Vagina (tissue), 2 donors: ENCODE measurements at regions not wholly inside any gene's neighbourhood (a gene's known extent, or its start where the extent isn't known, plus 50 kb on each side); places are given as distances from the start of the nearest gene placed in this dataset.

Source experiments
- DNase-seq, 2 donors: peaks; one replicate each; pipeline ENCODE4 v3.0.0-alpha.2; 2017; ENCODE audit errors: extremely low spot score in 2 of 2
- H3K27ac ChIP-seq: fragments of 200-600 bp; sonication (generic); one replicate; pipeline ENCODE4 v1.5.1; 2019
- H3K27me3 ChIP-seq: fragments of 200-600 bp; sonication (generic); one replicate; pipeline ENCODE4 v1.5.1; 2019
- H3K36me3 ChIP-seq, 2 donors: fragments of 200-600 bp; sonication (generic); one replicate each; pipeline ENCODE4 v1.5.1; 2017 to 2019
- H3K4me1 ChIP-seq: fragments of 200-600 bp; sonication (generic); one replicate; pipeline ENCODE4 v1.5.1; 2019
- H3K4me3 ChIP-seq, 2 donors: fragments of 200-600 bp; sonication (generic); 1 replicate in 1 of 2; 2 replicates in 1 of 2; pipeline ENCODE4 v1.5.1; 2016 to 2019
- H3K9me3 ChIP-seq: fragments of 200-600 bp; sonication (generic); one replicate; pipeline ENCODE4 v1.5.1; 2019
- POLR2A ChIP-seq, 2 donors: fragments of 450-650 bp; IDR thresholded peaks; one replicate each; pipeline ENCODE4 v1.6.1; 2017; ENCODE audit warnings: antibody characterized with exemption in 2 of 2, mild to moderate bottlenecking in 2 of 2, moderate library complexity in 2 of 2
- POLR2AphosphoS5 ChIP-seq, 2 donors: sonication (generic); formaldehyde crosslinking; IDR thresholded peaks; one replicate each; pipeline ENCODE4 v1.9.0; 2017; ENCODE audit warnings: antibody characterized with exemption in 2 of 2, mild to moderate bottlenecking in 2 of 2, low read depth in 1 of 2; ENCODE audit not compliant: insufficient read depth in 1 of 2
- intact Hi-C: fragments of 100-400 bp; cut with DNase I; formaldehyde crosslinking; loops from one replicate; pipeline ENCODE4 v1.15.1; 2023
- TF ChIP-seq, protein P1 (sequence below), 3 experiments: fragments of 450-650 bp in 2 of 3; fragments of 200-600 bp in 1 of 3; sonication (generic) in 1 of 3; IDR thresholded peaks; one replicate each; pipeline ENCODE4 v1.5.1; 2017 to 2019; ENCODE audit warnings: antibody characterized with exemption in 3 of 3, mild to moderate bottlenecking in 2 of 3, moderate library complexity in 2 of 3

DNA sequence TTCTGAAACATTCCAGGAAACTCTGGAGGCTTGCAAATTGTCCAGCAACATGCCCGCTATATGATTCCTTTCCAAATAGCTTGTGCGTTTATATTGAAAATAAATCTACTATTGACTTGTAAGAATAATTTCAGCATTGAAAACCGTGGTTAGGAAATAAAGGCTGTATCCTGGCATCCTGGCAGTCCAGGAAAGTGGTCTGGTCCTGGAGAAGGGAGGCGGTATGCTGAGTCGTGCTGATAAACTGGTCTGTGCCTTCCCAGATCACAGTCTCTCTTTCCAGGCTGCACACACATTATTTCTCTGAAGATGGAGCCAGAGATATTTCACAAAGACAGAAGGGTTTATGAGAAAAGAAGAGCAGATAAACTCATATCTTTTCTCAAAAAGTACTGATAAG is 350.1 kb upstream of the COBL start:
- TF ChIP-seq POLR2AphosphoS5 (IDR thresholded peaks at IDR 0.05; ENCODE audit: insufficient read depth in 1 of 2, low read depth in 1 of 2) (no peak), POLR2A (IDR thresholded peaks at IDR 0.05) (no peak)
- TF ChIP-seq, protein P1, sequence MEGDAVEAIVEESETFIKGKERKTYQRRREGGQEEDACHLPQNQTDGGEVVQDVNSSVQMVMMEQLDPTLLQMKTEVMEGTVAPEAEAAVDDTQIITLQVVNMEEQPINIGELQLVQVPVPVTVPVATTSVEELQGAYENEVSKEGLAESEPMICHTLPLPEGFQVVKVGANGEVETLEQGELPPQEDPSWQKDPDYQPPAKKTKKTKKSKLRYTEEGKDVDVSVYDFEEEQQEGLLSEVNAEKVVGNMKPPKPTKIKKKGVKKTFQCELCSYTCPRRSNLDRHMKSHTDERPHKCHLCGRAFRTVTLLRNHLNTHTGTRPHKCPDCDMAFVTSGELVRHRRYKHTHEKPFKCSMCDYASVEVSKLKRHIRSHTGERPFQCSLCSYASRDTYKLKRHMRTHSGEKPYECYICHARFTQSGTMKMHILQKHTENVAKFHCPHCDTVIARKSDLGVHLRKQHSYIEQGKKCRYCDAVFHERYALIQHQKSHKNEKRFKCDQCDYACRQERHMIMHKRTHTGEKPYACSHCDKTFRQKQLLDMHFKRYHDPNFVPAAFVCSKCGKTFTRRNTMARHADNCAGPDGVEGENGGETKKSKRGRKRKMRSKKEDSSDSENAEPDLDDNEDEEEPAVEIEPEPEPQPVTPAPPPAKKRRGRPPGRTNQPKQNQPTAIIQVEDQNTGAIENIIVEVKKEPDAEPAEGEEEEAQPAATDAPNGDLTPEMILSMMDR (IDR thresholded peaks at IDR 0.05), result no peak
- intact Hi-C loops, result no loop called here
- no peak for DNase-seq
- Histone ChIP-seq H3K27ac (no peak overlapping the region), H3K9me3 (no peaks in the 10 kb centered on the region), H3K36me3 (no peaks in the 10 kb centered on the region), H3K4me3 (no peak overlapping the region), H3K4me1 (peaks cover 8% of the 10 kb centered on the region), H3K27me3 (no peaks in the 10 kb centered on the region)

DNA sequence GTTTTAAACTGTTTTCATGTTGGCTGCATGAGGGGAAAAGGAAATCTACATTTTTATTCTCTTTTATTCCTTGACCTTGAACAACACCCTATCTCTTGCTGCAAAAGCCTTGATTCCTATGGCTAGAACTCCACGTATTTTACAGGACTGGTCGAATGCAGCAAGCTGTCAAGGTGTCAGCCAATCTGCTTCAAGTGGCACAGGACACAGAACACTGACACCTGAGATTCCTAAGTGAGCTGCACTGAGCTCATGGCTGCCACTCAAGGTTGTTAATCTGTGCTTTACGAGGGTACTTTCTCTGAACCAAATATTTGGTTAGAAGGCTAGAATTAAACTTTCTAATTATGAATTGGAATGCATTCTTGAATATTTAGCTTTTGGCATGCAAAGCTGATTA is 349.7 kb upstream of the COBL start:
- H3K36me3 ChIP-seq, result no peaks in the 10 kb centered on the region
- peaks cover 8% of the 10 kb centered on the region for H3K4me1 ChIP-seq
- no peak for DNase-seq
- TF ChIP-seq, protein P1 (IDR thresholded peaks at IDR 0.05), result no peak
- TF ChIP-seq POLR2AphosphoS5 (IDR thresholded peaks at IDR 0.05; ENCODE audit: insufficient read depth in 1 of 2, low read depth in 1 of 2) (no peak), POLR2A (IDR thresholded peaks at IDR 0.05) (no peak)
- no peak overlapping the region for H3K27ac ChIP-seq
- intact Hi-C loops, result no loop called here
- H3K9me3 ChIP-seq, result no peaks in the 10 kb centered on the region
- H3K27me3 ChIP-seq, result no peaks in the 10 kb centered on the region
- H3K4me3 ChIP-seq, result no peak overlapping the region

DNA sequence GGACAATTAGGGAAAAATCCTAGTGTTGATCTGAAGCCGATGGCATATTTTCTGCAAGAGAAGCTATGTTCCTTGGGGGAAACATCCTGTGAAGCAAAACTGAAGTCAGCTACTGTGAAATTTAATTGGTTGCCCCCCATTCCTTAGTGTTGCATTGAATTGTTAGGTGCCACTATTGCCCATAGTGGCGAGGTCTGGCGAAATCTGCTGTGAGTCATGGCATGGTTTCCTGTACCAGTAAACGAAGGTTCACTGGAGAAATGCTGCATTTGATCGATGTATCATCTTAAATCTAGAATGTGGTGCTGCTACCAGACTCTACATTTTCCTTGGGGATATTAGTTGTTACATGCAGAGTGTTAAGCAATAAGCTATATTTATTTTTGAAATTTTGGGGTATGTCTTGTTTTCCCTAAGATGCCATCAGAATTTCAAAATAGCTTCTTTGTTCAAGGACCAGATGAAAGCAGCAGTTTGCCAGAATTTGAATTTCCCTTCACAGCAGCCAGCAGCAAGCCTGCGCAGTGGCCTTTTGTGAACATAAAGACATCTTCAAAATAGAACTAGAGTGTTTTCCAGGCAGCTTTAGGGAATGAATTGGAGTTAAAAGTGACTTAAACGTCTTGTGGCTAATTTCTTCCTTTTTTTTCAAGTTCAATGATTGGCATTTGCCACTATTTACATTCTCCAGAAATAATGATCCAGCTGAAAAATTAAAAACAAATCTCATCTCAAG is 348.6 kb upstream of the COBL start:
- intact Hi-C loops, result no loop called here
- no peaks in the 10 kb centered on the region for H3K36me3 ChIP-seq
- H3K9me3 ChIP-seq, result no peaks in the 10 kb centered on the region
- H3K4me1 ChIP-seq, result peaks cover 8% of the 10 kb centered on the region
- H3K4me3 ChIP-seq, result no peak overlapping the region
- TF ChIP-seq POLR2A (IDR thresholded peaks at IDR 0.05) (no peak), POLR2AphosphoS5 (IDR thresholded peaks at IDR 0.05; ENCODE audit: insufficient read depth in 1 of 2, low read depth in 1 of 2) (no peak)
- TF ChIP-seq, protein P1 (IDR thresholded peaks at IDR 0.05), result no peak
- no peak for DNase-seq
- H3K27ac ChIP-seq, result no peak overlapping the region
- no peaks in the 10 kb centered on the region for H3K27me3 ChIP-seq

DNA sequence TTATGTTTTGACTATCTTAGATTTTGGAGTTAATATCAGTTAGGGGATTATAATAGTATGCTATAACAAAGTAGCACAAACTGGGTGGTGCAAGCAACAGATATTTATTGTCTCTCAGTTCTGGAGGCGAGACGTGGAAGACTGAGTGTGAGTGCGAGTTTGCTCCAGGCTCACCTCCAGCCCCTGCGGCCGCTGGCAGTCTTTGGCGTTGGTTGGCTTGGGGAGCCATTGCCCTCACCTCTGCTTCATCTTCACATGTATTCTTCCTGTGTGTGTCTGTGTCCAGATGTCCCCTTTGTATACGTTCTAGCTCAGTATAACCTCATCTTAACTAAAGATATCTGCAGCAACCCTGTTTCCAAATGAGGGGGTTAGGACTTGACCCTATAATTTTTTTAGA is 343.9 kb upstream of the COBL start:
- TF ChIP-seq POLR2A (IDR thresholded peaks at IDR 0.05) (no peak), POLR2AphosphoS5 (IDR thresholded peaks at IDR 0.05; ENCODE audit: insufficient read depth in 1 of 2, low read depth in 1 of 2) (no peak)
- TF ChIP-seq, protein P1 (IDR thresholded peaks at IDR 0.05), result no peak
- H3K36me3 ChIP-seq, result no peaks in the 10 kb centered on the region
- H3K27me3 ChIP-seq, result no peaks in the 10 kb centered on the region
- no peaks in the 10 kb centered on the region for H3K4me1 ChIP-seq
- intact Hi-C loops, result no loop called here
- H3K9me3 ChIP-seq, result no peaks in the 10 kb centered on the region
- DNase-seq, result no peak
- no peak overlapping the region for H3K27ac ChIP-seq
- H3K4me3 ChIP-seq, result no peak overlapping the region

DNA sequence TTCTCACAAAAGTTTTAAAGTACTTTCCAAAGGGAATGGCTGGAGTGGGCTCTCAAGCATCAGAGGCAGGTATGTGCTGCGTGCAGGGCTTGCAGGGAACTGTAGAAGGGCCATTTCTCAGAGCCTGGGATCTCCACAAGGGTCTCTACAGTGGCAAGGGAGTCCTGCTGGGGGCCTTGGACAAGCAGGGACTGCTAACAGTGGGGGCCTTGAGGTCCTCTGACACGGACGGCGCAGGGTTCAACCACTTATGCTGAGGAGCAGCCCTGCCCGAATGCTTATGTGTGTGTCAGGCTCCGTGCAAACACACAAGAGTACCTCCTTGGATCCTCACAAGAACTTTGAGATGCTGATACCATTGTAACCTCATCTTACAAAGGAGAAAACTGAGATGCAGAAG is 342.1 kb upstream of the COBL start:
- no peaks in the 10 kb centered on the region for H3K4me1 ChIP-seq

More for the DNA sequence above, 342.1 kb upstream of the COBL start:
- H3K4me3 ChIP-seq, result no peak overlapping the region
- no peak for DNase-seq
- H3K36me3 ChIP-seq, result no peaks in the 10 kb centered on the region
- no peaks in the 10 kb centered on the region for H3K27me3 ChIP-seq
- H3K9me3 ChIP-seq, result no peaks in the 10 kb centered on the region
- TF ChIP-seq, protein P1 (IDR thresholded peaks at IDR 0.05), result no peak
- TF ChIP-seq POLR2A (IDR thresholded peaks at IDR 0.05) (no peak), POLR2AphosphoS5 (IDR thresholded peaks at IDR 0.05; ENCODE audit: insufficient read depth in 1 of 2, low read depth in 1 of 2) (no peak)
- no peak overlapping the region for H3K27ac ChIP-seq
- intact Hi-C loops, result no loop called here
